ENCODE measurements at regions not wholly inside any gene's neighbourhood (a gene's known extent, or its start where the extent isn't known, plus 50 kb on each side); places are given as distances from the start of the nearest gene placed in this dataset.

GRCh38 chrX:9087271-9088040 lies 53.5 kb upstream of the FAM9B start:
- Histone ChIP-seq H3K9ac (ENCODE audit: low read length) (no peak overlapping the region), H3K27ac (ENCODE audit: low read depth, low read length) (no peak overlapping the region), H3K36me3 (ENCODE audit: control insufficient read depth, insufficient read depth, low read length) (no peaks in the 10 kb centered on the region), H3K4me3 (ENCODE audit: low read depth, low read length) (no peak overlapping the region), H3K9me3 (ENCODE audit: control insufficient read depth, insufficient read depth, low read depth, low read length) (no peaks in the 10 kb centered on the region), H3K4me1 (ENCODE audit: control insufficient read depth, insufficient read depth, low read length) (peaks cover 18% of the 10 kb centered on the region), H3K27me3 (ENCODE audit: control insufficient read depth, insufficient read depth, low read length) (no peaks in the 10 kb centered on the region; the same call in 1 of the 2 replicates)

GRCh38 chrX:9088896-9089295 lies 55.0 kb upstream of the FAM9B start:
- H3K36me3 ChIP-seq (ENCODE audit: control insufficient read depth, insufficient read depth, low read length) = no peaks in the 10 kb centered on the region
- H3K4me1 ChIP-seq (ENCODE audit: control insufficient read depth, insufficient read depth, low read length) = peaks cover 18% of the 10 kb centered on the region
- H3K4me3 ChIP-seq (ENCODE audit: low read depth, low read length) = no peak overlapping the region

GRCh38 chrX:9090766-9091165 lies 56.8 kb upstream of the FAM9B start:
- H3K9me3 ChIP-seq (ENCODE audit: control insufficient read depth, insufficient read depth, low read depth, low read length) = peaks cover 13% of the 10 kb centered on the region
- H3K9ac ChIP-seq (ENCODE audit: low read length) = no peak overlapping the region
- no peak overlapping the region for H3K27ac ChIP-seq (ENCODE audit: low read depth, low read length)
- H3K36me3 ChIP-seq (ENCODE audit: control insufficient read depth, insufficient read depth, low read length) = no peaks in the 10 kb centered on the region
- H3K4me1 ChIP-seq (ENCODE audit: control insufficient read depth, insufficient read depth, low read length) = peaks cover 18% of the 10 kb centered on the region
- H3K4me3 ChIP-seq (ENCODE audit: low read depth, low read length) = no peak overlapping the region
- H3K27me3 ChIP-seq (ENCODE audit: control insufficient read depth, insufficient read depth, low read length) = no peaks in the 10 kb centered on the region; the same call in 1 of the 2 replicates

More at GRCh38 chrX:9088896-9089295, 55.0 kb upstream of the FAM9B start:
- Histone ChIP-seq H3K27ac (ENCODE audit: low read depth, low read length) (no peak overlapping the region), H3K9me3 (ENCODE audit: control insufficient read depth, insufficient read depth, low read depth, low read length) (no peaks in the 10 kb centered on the region), H3K9ac (ENCODE audit: low read length) (no peak overlapping the region), H3K27me3 (ENCODE audit: control insufficient read depth, insufficient read depth, low read length) (no peaks in the 10 kb centered on the region; the same call in 1 of the 2 replicates)

- H3K9ac ChIP-seq (ENCODE audit: low read length) = no peak overlapping the region
- no peaks in the 10 kb centered on the region; the same call in 1 of the 2 replicates for H3K27me3 ChIP-seq (ENCODE audit: control insufficient read depth, insufficient read depth, low read length)
- H3K9me3 ChIP-seq (ENCODE audit: control insufficient read depth, insufficient read depth, low read depth, low read length) = peaks cover 13% of the 10 kb centered on the region
- H3K4me1 ChIP-seq (ENCODE audit: control insufficient read depth, insufficient read depth, low read length) = peaks cover 18% of the 10 kb centered on the region
- no peak overlapping the region for H3K27ac ChIP-seq (ENCODE audit: low read depth, low read length)
- no peaks in the 10 kb centered on the region for H3K36me3 ChIP-seq (ENCODE audit: control insufficient read depth, insufficient read depth, low read length)
- no peak overlapping the region for H3K4me3 ChIP-seq (ENCODE audit: low read depth, low read length)
These were observed 57.3 kb upstream of the FAM9B start for GRCh38 chrX:9091258-9091657.

- Histone ChIP-seq H3K9me3 (ENCODE audit: control insufficient read depth, insufficient read depth, low read depth, low read length) (peaks cover 8% of the 10 kb centered on the region; the same call in 1 of the 2 replicates), H3K9ac (ENCODE audit: low read length) (no peak overlapping the region), H3K36me3 (ENCODE audit: control insufficient read depth, insufficient read depth, low read length) (no peaks in the 10 kb centered on the region), H3K4me1 (ENCODE audit: control insufficient read depth, insufficient read depth, low read length) (no peaks in the 10 kb centered on the region), H3K27me3 (ENCODE audit: control insufficient read depth, insufficient read depth, low read length) (peaks cover 3% of the 10 kb centered on the region; the same call in 1 of the 2 replicates), H3K27ac (ENCODE audit: low read depth, low read length) (no peak overlapping the region), H3K4me3 (ENCODE audit: low read depth, low read length) (no peak overlapping the region)
These were observed 69.0 kb upstream of the FAM9B start for GRCh38 chrX:9102956-9103355.

- Histone ChIP-seq H3K4me1 (ENCODE audit: control insufficient read depth, insufficient read depth, low read length) (no peaks in the 10 kb centered on the region), H3K27me3 (ENCODE audit: control insufficient read depth, insufficient read depth, low read length) (peaks cover 8% of the 10 kb centered on the region; the same call in 1 of the 2 replicates), H3K9ac (ENCODE audit: low read length) (no peak overlapping the region), H3K9me3 (ENCODE audit: control insufficient read depth, insufficient read depth, low read depth, low read length) (peaks cover 8% of the 10 kb centered on the region; the same call in 1 of the 2 replicates), H3K27ac (ENCODE audit: low read depth, low read length) (no peak overlapping the region), H3K36me3 (ENCODE audit: control insufficient read depth, insufficient read depth, low read length) (no peaks in the 10 kb centered on the region), H3K4me3 (ENCODE audit: low read depth, low read length) (no peak overlapping the region)
These were observed 74.1 kb upstream of the FAM9B start for GRCh38 chrX:9108054-9108453.

GRCh38 chrX:9110808-9111207 lies 76.9 kb upstream of the FAM9B start:
- Histone ChIP-seq H3K9me3 (ENCODE audit: control insufficient read depth, insufficient read depth, low read depth, low read length) (peaks cover 5% of the 10 kb centered on the region; the same call in 1 of the 2 replicates), H3K27ac (ENCODE audit: low read depth, low read length) (no peak overlapping the region), H3K4me3 (ENCODE audit: low read depth, low read length) (no peak overlapping the region), H3K4me1 (ENCODE audit: control insufficient read depth, insufficient read depth, low read length) (no peaks in the 10 kb centered on the region), H3K9ac (ENCODE audit: low read length) (no peak overlapping the region), H3K27me3 (ENCODE audit: control insufficient read depth, insufficient read depth, low read length) (peaks cover 11% of the 10 kb centered on the region; the same call in 1 of the 2 replicates), H3K36me3 (ENCODE audit: control insufficient read depth, insufficient read depth, low read length) (no peaks in the 10 kb centered on the region)

GRCh38 chrX:9114245-9114644 lies 80.3 kb upstream of the FAM9B start:
- Histone ChIP-seq H3K9ac (ENCODE audit: low read length) (no peak overlapping the region), H3K9me3 (ENCODE audit: control insufficient read depth, insufficient read depth, low read depth, low read length) (peaks cover 5% of the 10 kb centered on the region; the same call in 1 of the 2 replicates), H3K36me3 (ENCODE audit: control insufficient read depth, insufficient read depth, low read length) (no peaks in the 10 kb centered on the region), H3K4me1 (ENCODE audit: control insufficient read depth, insufficient read depth, low read length) (no peaks in the 10 kb centered on the region), H3K27ac (ENCODE audit: low read depth, low read length) (no peak overlapping the region), H3K27me3 (ENCODE audit: control insufficient read depth, insufficient read depth, low read length) (peaks cover 9% of the 10 kb centered on the region; the same call in 1 of the 2 replicates), H3K4me3 (ENCODE audit: low read depth, low read length) (no peak overlapping the region)

GRCh38 chrX:9117851-9118250 lies 83.9 kb upstream of the FAM9B start:
- H3K27ac ChIP-seq (ENCODE audit: low read depth, low read length) = no peak overlapping the region
- no peak overlapping the region for H3K9ac ChIP-seq (ENCODE audit: low read length)
- H3K27me3 ChIP-seq (ENCODE audit: control insufficient read depth, insufficient read depth, low read length) = peaks cover 4% of the 10 kb centered on the region; the same call in 1 of the 2 replicates
- H3K4me1 ChIP-seq (ENCODE audit: control insufficient read depth, insufficient read depth, low read length) = no peaks in the 10 kb centered on the region
- no peaks in the 10 kb centered on the region for H3K36me3 ChIP-seq (ENCODE audit: control insufficient read depth, insufficient read depth, low read length)
- H3K4me3 ChIP-seq (ENCODE audit: low read depth, low read length) = no peak overlapping the region
- peaks cover 5% of the 10 kb centered on the region; the same call in 1 of the 2 replicates for H3K9me3 ChIP-seq (ENCODE audit: control insufficient read depth, insufficient read depth, low read depth, low read length)

GRCh38 chrX:9122519-9123245 lies 88.8 kb upstream of the FAM9B start:
- Histone ChIP-seq H3K9me3 (ENCODE audit: control insufficient read depth, insufficient read depth, low read depth, low read length) (no peaks in the 10 kb centered on the region), H3K9ac (ENCODE audit: low read length) (no peak overlapping the region), H3K4me3 (ENCODE audit: low read depth, low read length) (no peak overlapping the region), H3K4me1 (ENCODE audit: control insufficient read depth, insufficient read depth, low read length) (no peaks in the 10 kb centered on the region), H3K27me3 (ENCODE audit: control insufficient read depth, insufficient read depth, low read length) (no peaks in the 10 kb centered on the region; the same call in 1 of the 2 replicates), H3K27ac (ENCODE audit: low read depth, low read length) (no peak overlapping the region), H3K36me3 (ENCODE audit: control insufficient read depth, insufficient read depth, low read length) (no peaks in the 10 kb centered on the region)

- H3K36me3 ChIP-seq (ENCODE audit: control insufficient read depth, insufficient read depth, low read length) = no peaks in the 10 kb centered on the region
- no peaks in the 10 kb centered on the region; the same call in 1 of the 2 replicates for H3K27me3 ChIP-seq (ENCODE audit: control insufficient read depth, insufficient read depth, low read length)
These were observed 94.1 kb upstream of the FAM9B start for GRCh38 chrX:9127986-9128385.

More at GRCh38 chrX:9127986-9128385, 94.1 kb upstream of the FAM9B start:
- Histone ChIP-seq H3K4me3 (ENCODE audit: low read depth, low read length) (no peak overlapping the region), H3K9me3 (ENCODE audit: control insufficient read depth, insufficient read depth, low read depth, low read length) (peaks cover 10% of the 10 kb centered on the region), H3K4me1 (ENCODE audit: control insufficient read depth, insufficient read depth, low read length) (no peaks in the 10 kb centered on the region), H3K27ac (ENCODE audit: low read depth, low read length) (no peak overlapping the region), H3K9ac (ENCODE audit: low read length) (no peak overlapping the region)

Measured in HUES6 (cell line).